Glutamatergic neuron (in vitro differentiated cells): ENCODE measurements at regions not wholly inside any gene's neighbourhood (a gene's known extent, or its start where the extent isn't known, plus 50 kb on each side); places are given as distances from the start of the nearest gene placed in this dataset.

Source experiments
- DNase-seq: peaks from one replicate; pipeline ENCODE4 v3.0.0; 2022
- H3K27ac Mint-ChIP-seq: one replicate; pipeline ENCODE4 v1.8.0; 2020; ENCODE audit warnings: mild to moderate bottlenecking, mixed read lengths, inconsistent platforms; ENCODE audit not compliant: unreplicated experiment
- H3K27me3 Mint-ChIP-seq: one replicate; pipeline ENCODE4 v1.8.0; 2020; ENCODE audit warnings: mild to moderate bottlenecking, moderate library complexity, mixed read lengths, inconsistent platforms; ENCODE audit not compliant: unreplicated experiment
- H3K36me3 Mint-ChIP-seq: one replicate; pipeline ENCODE4 v1.8.0; 2020; ENCODE audit warnings: mild to moderate bottlenecking, mixed read lengths, inconsistent platforms; ENCODE audit not compliant: unreplicated experiment
- H3K4me1 Mint-ChIP-seq: one replicate; pipeline ENCODE4 v1.8.0; 2020; ENCODE audit warnings: mild to moderate bottlenecking, low read depth, mixed read lengths, inconsistent platforms; ENCODE audit not compliant: unreplicated experiment
- H3K4me3 Mint-ChIP-seq: one replicate; pipeline ENCODE4 v1.8.0; 2020; ENCODE audit warnings: mild to moderate bottlenecking, mixed read lengths, inconsistent platforms; ENCODE audit not compliant: unreplicated experiment
- H3K9me3 Mint-ChIP-seq: one replicate; pipeline ENCODE4 v1.8.0; 2020; ENCODE audit warnings: mild to moderate bottlenecking, moderate library complexity, mixed read lengths, inconsistent platforms; ENCODE audit not compliant: unreplicated experiment
- CTCF ChIP-seq: fragments of 200-600 bp; sonication (generic); IDR thresholded peaks from one replicate; pipeline ENCODE4 v1.5.0; 2021; ENCODE audit not compliant: partially characterized antibody, unreplicated experiment

- Mint-ChIP-seq H3K27me3 (peaks cover 13% of the 10 kb centered on the region), H3K4me1 (peaks cover 44% of the 10 kb centered on the region), H3K9me3 (peaks cover 7% of the 10 kb centered on the region), H3K4me3 (peak overlapping the region; percentile 35), H3K36me3 (no peaks in the 10 kb centered on the region), H3K27ac (peak overlapping the region; percentile 79)
- no peak for TF ChIP-seq CTCF
- no peak for DNase-seq
Measured at GRCh38 chr7:106566672-106567071, 94.3 kb downstream of the CCDC71L start.

- Mint-ChIP-seq H3K4me3 (peak overlapping the region; percentile 35), H3K9me3 (peaks cover 7% of the 10 kb centered on the region), H3K4me1 (peaks cover 44% of the 10 kb centered on the region), H3K36me3 (no peaks in the 10 kb centered on the region), H3K27ac (peak overlapping the region; percentile 79), H3K27me3 (peaks cover 13% of the 10 kb centered on the region)
- TF ChIP-seq CTCF = no peak
- DNase-seq = no peak
Measured at GRCh38 chr7:106566196-106566595, 94.8 kb downstream of the CCDC71L start.

GRCh38 chr7:106565428-106565827 lies 95.5 kb downstream of the CCDC71L start:
- no peak for DNase-seq
- no peak for TF ChIP-seq CTCF
- H3K36me3 Mint-ChIP-seq = no peaks in the 10 kb centered on the region
- H3K27me3 Mint-ChIP-seq = peaks cover 13% of the 10 kb centered on the region
- H3K4me1 Mint-ChIP-seq = peaks cover 44% of the 10 kb centered on the region
- H3K4me3 Mint-ChIP-seq = no peak overlapping the region
- H3K9me3 Mint-ChIP-seq = peaks cover 7% of the 10 kb centered on the region
- H3K27ac Mint-ChIP-seq = no peak overlapping the region

- TF ChIP-seq CTCF = no peak
- Mint-ChIP-seq H3K36me3 (no peaks in the 10 kb centered on the region), H3K4me1 (peaks cover 31% of the 10 kb centered on the region), H3K27me3 (peaks cover 6% of the 10 kb centered on the region), H3K4me3 (no peak overlapping the region), H3K9me3 (peaks cover 4% of the 10 kb centered on the region), H3K27ac (no peak overlapping the region)
- DNase-seq = no peak
Measured at GRCh38 chr7:106563466-106564150, 97.3 kb downstream of the CCDC71L start.

GRCh38 chr7:106562711-106563366 lies 98.1 kb downstream of the CCDC71L start:
- Mint-ChIP-seq H3K9me3 (peaks cover 1% of the 10 kb centered on the region), H3K27ac (no peak overlapping the region), H3K4me3 (no peak overlapping the region), H3K36me3 (peaks cover 5% of the 10 kb centered on the region), H3K4me1 (peaks cover 23% of the 10 kb centered on the region), H3K27me3 (peaks cover 3% of the 10 kb centered on the region)
- TF ChIP-seq CTCF = no peak
- no peak for DNase-seq
